Stomach (tissue), 4 donors: ENCODE measurements at regions not wholly inside any gene's neighbourhood (a gene's known extent, or its start where the extent isn't known, plus 50 kb on each side); places are given as distances from the start of the nearest gene placed in this dataset.

ENCODE experiments used
- CTCF ChIP-seq, 7 experiments: fragments of 450-650 bp in 4 of 7; fragments of 200-600 bp in 3 of 7; sonication (generic) in 3 of 7; IDR thresholded peaks; one replicate each; pipeline ENCODE4 v1.5.1; 2016 to 2019; ENCODE audit warnings: antibody characterized with exemption in 7 of 7, control low read depth in 2 of 7, mild to moderate bottlenecking in 1 of 7
- POLR2A ChIP-seq, 4 donors: fragments of 450-650 bp; IDR thresholded peaks; one replicate each; pipeline ENCODE4 v1.6.1; 2016; ENCODE audit warnings: antibody characterized with exemption in 4 of 4, control low read depth in 2 of 4, mild to moderate bottlenecking in 1 of 4, moderate library complexity in 1 of 4
- POLR2AphosphoS5 ChIP-seq, 3 donors: sonication (generic); formaldehyde crosslinking; IDR thresholded peaks; one replicate each; pipeline ENCODE4 v1.6.1; 2016; ENCODE audit warnings: antibody characterized with exemption in 3 of 3

- no peak for TF ChIP-seq CTCF (IDR thresholded peaks at IDR 0.05)
- no peak for TF ChIP-seq POLR2A (IDR thresholded peaks at IDR 0.05)
- TF ChIP-seq POLR2AphosphoS5 (IDR thresholded peaks at IDR 0.05), result no peak
These were observed 334.5 kb downstream of the RAB38 start for GRCh38 chr11:87840786-87841185.
